Epithelial cell of proximal tubule (primary cell): ENCODE measurements at regions not wholly inside any gene's neighbourhood (a gene's known extent, or its start where the extent isn't known, plus 50 kb on each side); places are given as distances from the start of the nearest gene placed in this dataset.
"Not testable (repeated sequence)": the region's sequence is repeated elsewhere in the genome, so short reads cannot be mapped to it uniquely, and the experiment has no call there.

Experiments
- DNase-seq: peaks from one replicate; pipeline ENCODE4 v3.0.0-alpha.2; 2011; ENCODE audit warnings: low read depth
- H3K4me3 ChIP-seq: 2 replicates; pipeline ENCODE4 v1.5.1; 2011; ENCODE audit warnings: low read depth, mild to moderate bottlenecking, low read length
- CTCF ChIP-seq: conservative IDR thresholded peaks from 2 replicates; pipeline ENCODE4 v1.5.1; 2012; ENCODE audit warnings: low read depth, mild to moderate bottlenecking, low read length

GRCh38 chr4:183044924-183045640 is 54.0 kb upstream of the WWC2 start:
- not testable (repeated sequence) for DNase-seq, H3K4me3 ChIP-seq

- no peak for DNase-seq
- TF ChIP-seq CTCF, result no peak
- no peak overlapping the region for H3K4me3 ChIP-seq
Measured at GRCh38 chr4:183038436-183038835, 60.6 kb upstream of the WWC2 start.

- no peak for TF ChIP-seq CTCF
- H3K4me3 ChIP-seq, result no peak overlapping the region
- DNase-seq, result no peak
Measured at GRCh38 chr4:183035726-183036415, 63.2 kb upstream of the WWC2 start.

- DNase-seq, result no peak
- no peak for TF ChIP-seq CTCF
- H3K4me3 ChIP-seq, result no peak overlapping the region
Measured at GRCh38 chr4:183035256-183035655, 63.8 kb upstream of the WWC2 start.

GRCh38 chr4:183030823-183031222 is 68.2 kb upstream of the WWC2 start:
- H3K4me3 ChIP-seq, result no peak overlapping the region
- no peak for TF ChIP-seq CTCF
- DNase-seq, result no peak

GRCh38 chr4:183030309-183030708 is 68.7 kb upstream of the WWC2 start:
- no peak for DNase-seq
- TF ChIP-seq CTCF, result no peak
- no peak overlapping the region for H3K4me3 ChIP-seq

- H3K4me3 ChIP-seq, result no peak overlapping the region
- no peak for DNase-seq
- no peak for TF ChIP-seq CTCF
Measured at GRCh38 chr4:183029365-183029764, 69.7 kb upstream of the WWC2 start.
